ENCODE measurements at regions not wholly inside any gene's neighbourhood (a gene's known extent, or its start where the extent isn't known, plus 50 kb on each side); places are given as distances from the start of the nearest gene placed in this dataset.
"Not testable (repeated sequence)": the region's sequence is repeated elsewhere in the genome, so short reads cannot be mapped to it uniquely, and the experiment has no call there.

DNA sequence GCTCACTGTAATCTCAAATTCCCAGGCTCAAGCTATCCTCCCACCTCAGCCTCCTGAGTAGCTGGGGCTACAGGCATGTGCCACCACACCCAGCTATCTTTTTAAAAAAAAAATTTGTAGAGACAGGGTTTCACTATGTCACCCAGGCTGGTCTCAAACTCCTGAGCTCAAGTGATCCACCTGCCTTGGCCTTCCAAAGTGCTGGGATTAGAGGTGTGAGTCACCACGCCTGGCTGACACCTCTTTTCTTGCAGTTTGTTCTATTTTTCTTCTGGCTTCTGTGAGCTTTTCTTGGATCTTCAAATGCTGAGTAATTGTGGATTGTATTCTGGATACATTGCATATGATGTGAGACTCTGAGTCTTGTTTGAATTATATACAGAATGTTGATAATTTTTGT lies 137.3 kb upstream of the GK2 start:
- dilution Hi-C loops (cut with HindIII; ENCODE audit: low sequenced_read_pairs, unreplicated experiment); H4K8ac ChIP-seq (ENCODE audit: low read depth in 2 of 2, low read length in 2 of 2); H3K18ac ChIP-seq (ENCODE audit: low read depth, low read length); H3K9ac ChIP-seq (ENCODE audit: low read depth, low read length); H3K4ac ChIP-seq (ENCODE audit: low read depth, low read length); H3K27ac ChIP-seq (ENCODE audit: insufficient read depth, low read length); H3K9me1 ChIP-seq (ENCODE audit: insufficient read depth, low read length); H3K4me2 ChIP-seq (ENCODE audit: low read depth, low read length); H4K20me1 ChIP-seq (ENCODE audit: insufficient read depth, low read length); H3K56ac ChIP-seq (ENCODE audit: extremely low read depth, insufficient read depth, low read length); H2BK15ac ChIP-seq (ENCODE audit: low read depth, low read length); ATAC-seq (ENCODE audit: low read depth); H3K36me3 ChIP-seq (ENCODE audit: control insufficient read depth, insufficient read depth, low read length); H3K9me3 ChIP-seq (ENCODE audit: control insufficient read depth, insufficient read depth, low read length); H3K4me1 ChIP-seq (ENCODE audit: control insufficient read depth, insufficient read depth, low read length); H4K91ac ChIP-seq (ENCODE audit: insufficient read depth, low read depth, low read length); H3K4me3 ChIP-seq (ENCODE audit: insufficient read depth, low read depth, low read length); BruUV-seq (replicated peaks); H3K14ac ChIP-seq (replicated peaks; ENCODE audit: low read depth, low read length); in situ Hi-C loops (cut with MboI; ENCODE audit: low sequenced_read_pairs); DNase-seq; CTCF ChIA-PET; H2AFZ ChIP-seq (replicated peaks; ENCODE audit: low read length, poor library complexity); H2AK9ac ChIP-seq (replicated peaks; ENCODE audit: low read depth, low read length, poor library complexity); H3K79me1 ChIP-seq (ENCODE audit: low read depth in 1 of 2, low read length in 2 of 2); POLR2A ChIA-PET (ENCODE audit: unreplicated experiment); H3K27me3 ChIP-seq (ENCODE audit: control insufficient read depth, insufficient read depth, low read length); H4K5ac ChIP-seq (ENCODE audit: low read depth, low read length); H3K23ac ChIP-seq (ENCODE audit: low read depth, low read length); intact Hi-C loops (cut with micrococcal nuclease); H2BK20ac ChIP-seq (ENCODE audit: low read depth, low read length); H2BK5ac ChIP-seq (ENCODE audit: low read depth, low read length, poor library complexity, severe bottlenecking); H2AK5ac ChIP-seq (ENCODE audit: low read depth, low read length); H2BK120ac ChIP-seq (ENCODE audit: low read depth, low read length): not testable (repeated sequence)
- WGBS, 2 experiments (ENCODE audit: extremely low coverage in 2 of 2, insufficient read length in 1 of 2) = 29% methylated on average over 1 of the region's 1 CpG; no CpG with 5 or more reads in 1 of the 2 experiments

Data from IMR-90 (cell line).